Activated CD4-positive, alpha-beta T cell treated with anti-CD3 and anti-CD28 coated beads, Interleukin-2, amount 10 ng/mL, durations not matched to agents 7 days and 5 days (primary cell): ENCODE measurements at regions not wholly inside any gene's neighbourhood (a gene's known extent, or its start where the extent isn't known, plus 50 kb on each side); places are given as distances from the start of the nearest gene placed in this dataset.
"Not testable (repeated sequence)": the region's sequence is repeated elsewhere in the genome, so short reads cannot be mapped to it uniquely, and the experiment has no call there.

ENCODE experiments used
- CTCF ChIA-PET: fragments of 350-600 bp; sonication (Branson Sonifier 250); formaldehyde crosslinking; loops from one replicate; lab custom pipeline; 2021; ENCODE audit warnings: antibody characterized with exemption; lab: Charles Lee
- POLR2A ChIA-PET: fragments of 350-600 bp; sonication (Branson Sonifier 250); formaldehyde crosslinking; loops from one replicate; lab custom pipeline; 2021; ENCODE audit warnings: antibody characterized with exemption; lab: Charles Lee
- DNase-seq: peaks from one replicate; pipeline ENCODE4 v3.0.0-alpha.2; 2020
- H3K27ac Mint-ChIP-seq: one replicate; pipeline ENCODE4 v1.8.0; 2021; ENCODE audit warnings: mild to moderate bottlenecking, moderate library complexity, mixed read lengths
- H3K27me3 Mint-ChIP-seq: one replicate; pipeline ENCODE4 v1.8.0; 2021; ENCODE audit warnings: mixed read lengths
- H3K36me3 Mint-ChIP-seq: one replicate; pipeline ENCODE4 v1.8.0; 2021; ENCODE audit warnings: low read depth, mixed read lengths
- H3K4me1 Mint-ChIP-seq: one replicate; pipeline ENCODE4 v1.8.0; 2021; ENCODE audit warnings: mixed read lengths
- H3K4me3 Mint-ChIP-seq: one replicate; pipeline ENCODE4 v1.8.0; 2021; ENCODE audit warnings: mild to moderate bottlenecking, moderate library complexity, mixed read lengths
- H3K9me3 Mint-ChIP-seq: one replicate; pipeline ENCODE4 v1.8.0; 2021; ENCODE audit warnings: mixed read lengths

- DNase-seq, POLR2A ChIA-PET, H3K27me3 Mint-ChIP-seq, H3K36me3 Mint-ChIP-seq, H3K4me1 Mint-ChIP-seq, H3K27ac Mint-ChIP-seq, H3K4me3 Mint-ChIP-seq, CTCF ChIA-PET: not testable (repeated sequence)
- peaks cover 15% of the 10 kb centered on the region for H3K9me3 Mint-ChIP-seq
Measured at GRCh38 chr1:232344186-232344585, 285.7 kb downstream of the SIPA1L2 start.

GRCh38 chr1:232340446-232340845 is 289.5 kb downstream of the SIPA1L2 start:
- peaks cover 6% of the 10 kb centered on the region for H3K4me1 Mint-ChIP-seq
- H3K4me3 Mint-ChIP-seq = no peak overlapping the region
- peaks cover 10% of the 10 kb centered on the region for H3K9me3 Mint-ChIP-seq
- no peak overlapping the region for H3K27ac Mint-ChIP-seq
- no peaks in the 10 kb centered on the region for H3K36me3 Mint-ChIP-seq
- DNase-seq = no peak
- CTCF ChIA-PET = no interaction called here
- POLR2A ChIA-PET = interaction anchor here (0.6 kb wide), 1 partner anchor 1108 kb away, joined by 6 read pairs; no protein-coding TSS in a partner anchor
- peaks cover 26% of the 10 kb centered on the region for H3K27me3 Mint-ChIP-seq

GRCh38 chr1:232339073-232339472 is 290.9 kb downstream of the SIPA1L2 start:
- POLR2A ChIA-PET = no interaction called here
- Mint-ChIP-seq H3K9me3 (peaks cover 2% of the 10 kb centered on the region), H3K27ac (no peak overlapping the region), H3K27me3 (peaks cover 28% of the 10 kb centered on the region), H3K4me1 (peaks cover 17% of the 10 kb centered on the region), H3K36me3 (peaks cover 2% of the 10 kb centered on the region), H3K4me3 (no peak overlapping the region)
- CTCF ChIA-PET = no interaction called here
- DNase-seq = no peak

GRCh38 chr1:232335741-232336293 is 294.1 kb downstream of the SIPA1L2 start:
- Mint-ChIP-seq H3K4me3 (no peak overlapping the region), H3K36me3 (peaks cover 2% of the 10 kb centered on the region), H3K4me1 (peaks cover 17% of the 10 kb centered on the region), H3K27me3 (peaks cover 38% of the 10 kb centered on the region), H3K9me3 (peaks cover 2% of the 10 kb centered on the region), H3K27ac (no peak overlapping the region)
- DNase-seq = no peak
- ChIA-PET CTCF (no interaction called here), POLR2A (no interaction called here)

- Mint-ChIP-seq H3K4me3 (no peak overlapping the region), H3K36me3 (peaks cover 2% of the 10 kb centered on the region), H3K27ac (no peak overlapping the region), H3K27me3 (peaks cover 35% of the 10 kb centered on the region), H3K4me1 (peaks cover 17% of the 10 kb centered on the region), H3K9me3 (peaks cover 2% of the 10 kb centered on the region)
- POLR2A ChIA-PET = no interaction called here
- peak; percentile 53 for DNase-seq
- CTCF ChIA-PET = no interaction called here
Measured at GRCh38 chr1:232335261-232335660, 294.7 kb downstream of the SIPA1L2 start.

- H3K27me3 Mint-ChIP-seq = peaks cover 35% of the 10 kb centered on the region
- H3K9me3 Mint-ChIP-seq = peaks cover 2% of the 10 kb centered on the region
- no peak overlapping the region for H3K27ac Mint-ChIP-seq
- peaks cover 17% of the 10 kb centered on the region for H3K4me1 Mint-ChIP-seq
- CTCF ChIA-PET = interaction anchor here (0.6 kb wide), 1 partner anchor 589 kb away, joined by 3 read pairs; no protein-coding TSS in a partner anchor
- POLR2A ChIA-PET = no interaction called here
- no peak overlapping the region for H3K4me3 Mint-ChIP-seq
- DNase-seq = no peak
- peaks cover 2% of the 10 kb centered on the region for H3K36me3 Mint-ChIP-seq
Measured at GRCh38 chr1:232334811-232335210, 295.1 kb downstream of the SIPA1L2 start.

- no peak for DNase-seq
- Mint-ChIP-seq H3K36me3 (peaks cover 2% of the 10 kb centered on the region), H3K9me3 (peaks cover 2% of the 10 kb centered on the region), H3K4me3 (no peak overlapping the region), H3K4me1 (peaks cover 17% of the 10 kb centered on the region), H3K27ac (no peak overlapping the region), H3K27me3 (peaks cover 35% of the 10 kb centered on the region)
- ChIA-PET POLR2A (no interaction called here), CTCF (interaction anchor here (0.6 kb wide), 1 partner anchor 588 kb away, joined by 3 read pairs; no protein-coding TSS in a partner anchor)
Measured at GRCh38 chr1:232334246-232334645, 295.7 kb downstream of the SIPA1L2 start.

GRCh38 chr1:232333419-232333767 is 296.5 kb downstream of the SIPA1L2 start:
- ChIA-PET CTCF (interaction anchor here (0.6 kb wide), 1 partner anchor 27 kb away, joined by 3 read pairs; no protein-coding TSS in a partner anchor), POLR2A (no interaction called here)
- peaks cover 32% of the 10 kb centered on the region for H3K27me3 Mint-ChIP-seq
- peaks cover 17% of the 10 kb centered on the region for H3K4me1 Mint-ChIP-seq
- no peak overlapping the region for H3K27ac Mint-ChIP-seq
- H3K4me3 Mint-ChIP-seq = no peak overlapping the region
- DNase-seq = no peak
- peaks cover 2% of the 10 kb centered on the region for H3K9me3 Mint-ChIP-seq
- peaks cover 2% of the 10 kb centered on the region for H3K36me3 Mint-ChIP-seq

GRCh38 chr1:232332710-232333418 is 297.1 kb downstream of the SIPA1L2 start:
- H3K36me3 Mint-ChIP-seq = not testable (repeated sequence)

GRCh38 chr1:232329103-232329813 is 300.7 kb downstream of the SIPA1L2 start:
- Mint-ChIP-seq H3K4me1 (no peaks in the 10 kb centered on the region), H3K9me3 (no peaks in the 10 kb centered on the region), H3K27me3 (peaks cover 16% of the 10 kb centered on the region), H3K36me3 (no peaks in the 10 kb centered on the region), H3K27ac (no peak overlapping the region), H3K4me3 (no peak overlapping the region)
- ChIA-PET CTCF (no interaction called here), POLR2A (no interaction called here)
- no peak for DNase-seq

More at GRCh38 chr1:232332710-232333418, 297.1 kb downstream of the SIPA1L2 start:
- H3K27me3 Mint-ChIP-seq = peaks cover 27% of the 10 kb centered on the region
- H3K9me3 Mint-ChIP-seq, DNase-seq, H3K4me3 Mint-ChIP-seq, POLR2A ChIA-PET, H3K27ac Mint-ChIP-seq: not testable (repeated sequence)
- CTCF ChIA-PET = interaction anchor here (0.6 kb wide), 1 partner anchor 28 kb away, joined by 3 read pairs; no protein-coding TSS in a partner anchor
- H3K4me1 Mint-ChIP-seq = peaks cover 17% of the 10 kb centered on the region

GRCh38 chr1:232328486-232329102 is 301.3 kb downstream of the SIPA1L2 start:
- Mint-ChIP-seq H3K4me3 (no peak overlapping the region), H3K27me3 (peaks cover 12% of the 10 kb centered on the region), H3K9me3 (no peaks in the 10 kb centered on the region), H3K27ac (no peak overlapping the region), H3K36me3 (no peaks in the 10 kb centered on the region), H3K4me1 (no peaks in the 10 kb centered on the region)
- no peak for DNase-seq
- ChIA-PET POLR2A (no interaction called here), CTCF (no interaction called here)

GRCh38 chr1:232327899-232328298 is 302.0 kb downstream of the SIPA1L2 start:
- CTCF ChIA-PET = interaction anchor here (0.8 kb wide), 1 partner anchor 48 kb away, joined by 3 read pairs; no protein-coding TSS in a partner anchor
- H3K27me3 Mint-ChIP-seq = peaks cover 8% of the 10 kb centered on the region
- no peaks in the 10 kb centered on the region for H3K36me3 Mint-ChIP-seq
- H3K4me3 Mint-ChIP-seq = no peak overlapping the region
- no peaks in the 10 kb centered on the region for H3K4me1 Mint-ChIP-seq
- no peaks in the 10 kb centered on the region for H3K9me3 Mint-ChIP-seq
- DNase-seq = no peak
- POLR2A ChIA-PET = no interaction called here
- no peak overlapping the region for H3K27ac Mint-ChIP-seq
